HL-60 (cell line): ENCODE measurements at regions not wholly inside any gene's neighbourhood (a gene's known extent, or its start where the extent isn't known, plus 50 kb on each side); places are given as distances from the start of the nearest gene placed in this dataset.
"Not testable (repeated sequence)": the region's sequence is repeated elsewhere in the genome, so short reads cannot be mapped to it uniquely, and the experiment has no call there.

Source experiments
- DNase-seq, 2 experiments: peaks; one replicate each; pipeline ENCODE4 v3.0.0-alpha.2; 2010 to 2020; ENCODE audit warnings: low read depth in 1 of 2, low spot score in 1 of 2
- H3K27ac ChIP-seq: fragments of 250-450 bp; sonication (Bioruptor Pico); replicated peaks from 2 replicates; pipeline ENCODE4 v1.5.1; 2020; ENCODE audit warnings: mild to moderate bottlenecking, moderate library complexity
- H3K27me3 ChIP-seq: fragments of 250-450 bp; sonication (Bioruptor Pico); 2 replicates; pipeline ENCODE4 v1.5.1; 2021; ENCODE audit warnings: mild to moderate bottlenecking, moderate library complexity; ENCODE audit not compliant: insufficient read depth, poor library complexity, severe bottlenecking
- H3K4me3 ChIP-seq: replicated peaks from 2 replicates; pipeline ENCODE4 v1.5.1; 2011; ENCODE audit warnings: mild to moderate bottlenecking, control low read depth, low read length; ENCODE audit not compliant: insufficient read depth
- POLR2AphosphoS5 ChIP-seq: IDR thresholded peaks from 2 replicates; pipeline ENCODE4 v1.6.1; 2012; ENCODE audit warnings: low read depth

- Histone ChIP-seq H3K4me3 (peak overlapping the region; percentile 45), H3K27ac (peak overlapping the region; percentile 78)
- peak; percentile 67 to 72 for DNase-seq
- H3K27me3 ChIP-seq: not testable (repeated sequence)
- peak; percentile 48; the same call in 1 of the 2 replicates for TF ChIP-seq POLR2AphosphoS5
Measured at GRCh38 chr1:149390173-149390926, 84.5 kb upstream of the NBPF19 start.

GRCh38 chr1:149390931-149391330 lies 83.9 kb upstream of the NBPF19 start:
- Histone ChIP-seq H3K4me3 (peak overlapping the region; percentile 43), H3K27ac (peak overlapping the region; percentile 78)
- H3K27me3 ChIP-seq, DNase-seq: not testable (repeated sequence)

GRCh38 chr1:149395802-149396201 lies 79.0 kb upstream of the NBPF19 start:
- not testable (repeated sequence) for H3K27ac ChIP-seq, H3K4me3 ChIP-seq, H3K27me3 ChIP-seq, DNase-seq

GRCh38 chr1:149398527-149398926 lies 76.3 kb upstream of the NBPF19 start:
- not testable (repeated sequence) for H3K4me3 ChIP-seq, DNase-seq, H3K27me3 ChIP-seq, H3K27ac ChIP-seq

- H3K4me3 ChIP-seq, H3K27me3 ChIP-seq, H3K27ac ChIP-seq, DNase-seq: not testable (repeated sequence)
Measured at GRCh38 chr1:149408404-149408803, 66.4 kb upstream of the NBPF19 start.

GRCh38 chr1:149415373-149415772 lies 59.5 kb upstream of the NBPF19 start:
- not testable (repeated sequence) for DNase-seq, H3K27ac ChIP-seq, H3K4me3 ChIP-seq, H3K27me3 ChIP-seq

- DNase-seq, H3K27ac ChIP-seq, H3K4me3 ChIP-seq, H3K27me3 ChIP-seq: not testable (repeated sequence)
Measured at GRCh38 chr1:149418782-149419181, 56.1 kb upstream of the NBPF19 start.

- DNase-seq, H3K27me3 ChIP-seq, H3K4me3 ChIP-seq, H3K27ac ChIP-seq: not testable (repeated sequence)
Measured at GRCh38 chr1:149423122-149423521, 51.7 kb upstream of the NBPF19 start.
